22Rv1 (cell line): ENCODE measurements at regions not wholly inside any gene's neighbourhood (a gene's known extent, or its start where the extent isn't known, plus 50 kb on each side); places are given as distances from the start of the nearest gene placed in this dataset.

Experiments
- ZFX ChIP-seq: fragments of 450-650 bp; IDR thresholded peaks from 2 replicates; pipeline ENCODE4 v1.6.1; 2017; ENCODE audit warnings: antibody characterized with exemption, borderline replicate concordance
- TF ChIP-seq, protein P1 (sequence below): fragments of 450-650 bp; IDR thresholded peaks from 2 replicates; pipeline ENCODE4 v1.5.1; 2017; ENCODE audit warnings: mild to moderate bottlenecking

DNA sequence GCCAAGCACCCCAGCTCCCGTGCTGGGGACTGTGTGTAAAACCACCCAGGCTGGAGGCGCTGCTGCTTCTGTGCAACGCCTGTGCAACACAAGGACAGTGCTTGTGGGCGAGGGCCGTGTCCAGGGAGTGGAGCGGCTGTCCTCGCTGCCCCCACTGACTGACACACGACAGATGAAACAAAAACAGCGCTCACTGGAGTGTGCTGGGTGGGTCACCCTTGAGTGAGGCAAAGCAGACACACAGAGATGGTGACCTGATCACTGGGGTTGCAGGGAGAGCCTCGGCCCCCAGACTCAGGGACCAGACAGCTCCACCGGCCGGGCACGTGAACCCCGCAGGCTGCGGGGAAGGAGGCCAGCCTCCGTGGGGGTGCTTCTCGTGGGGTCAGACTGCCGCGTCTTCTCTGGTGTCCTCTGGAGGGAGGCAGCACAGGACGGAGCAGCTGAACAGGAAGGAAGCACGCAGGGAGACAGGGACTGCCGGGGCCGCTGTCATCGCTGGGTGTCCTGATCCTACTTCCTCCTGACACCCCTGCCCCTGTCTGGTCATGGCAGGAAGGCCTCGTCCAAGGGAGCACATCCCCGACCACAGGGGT lies 75.9 kb upstream of the CST7 start:
- TF ChIP-seq, protein P1, sequence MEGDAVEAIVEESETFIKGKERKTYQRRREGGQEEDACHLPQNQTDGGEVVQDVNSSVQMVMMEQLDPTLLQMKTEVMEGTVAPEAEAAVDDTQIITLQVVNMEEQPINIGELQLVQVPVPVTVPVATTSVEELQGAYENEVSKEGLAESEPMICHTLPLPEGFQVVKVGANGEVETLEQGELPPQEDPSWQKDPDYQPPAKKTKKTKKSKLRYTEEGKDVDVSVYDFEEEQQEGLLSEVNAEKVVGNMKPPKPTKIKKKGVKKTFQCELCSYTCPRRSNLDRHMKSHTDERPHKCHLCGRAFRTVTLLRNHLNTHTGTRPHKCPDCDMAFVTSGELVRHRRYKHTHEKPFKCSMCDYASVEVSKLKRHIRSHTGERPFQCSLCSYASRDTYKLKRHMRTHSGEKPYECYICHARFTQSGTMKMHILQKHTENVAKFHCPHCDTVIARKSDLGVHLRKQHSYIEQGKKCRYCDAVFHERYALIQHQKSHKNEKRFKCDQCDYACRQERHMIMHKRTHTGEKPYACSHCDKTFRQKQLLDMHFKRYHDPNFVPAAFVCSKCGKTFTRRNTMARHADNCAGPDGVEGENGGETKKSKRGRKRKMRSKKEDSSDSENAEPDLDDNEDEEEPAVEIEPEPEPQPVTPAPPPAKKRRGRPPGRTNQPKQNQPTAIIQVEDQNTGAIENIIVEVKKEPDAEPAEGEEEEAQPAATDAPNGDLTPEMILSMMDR: no peak
- no peak for TF ChIP-seq ZFX
